ENCODE measurements at regions not wholly inside any gene's neighbourhood (a gene's known extent, or its start where the extent isn't known, plus 50 kb on each side); places are given as distances from the start of the nearest gene placed in this dataset.
"Not testable (repeated sequence)": the region's sequence is repeated elsewhere in the genome, so short reads cannot be mapped to it uniquely, and the experiment has no call there.

DNA sequence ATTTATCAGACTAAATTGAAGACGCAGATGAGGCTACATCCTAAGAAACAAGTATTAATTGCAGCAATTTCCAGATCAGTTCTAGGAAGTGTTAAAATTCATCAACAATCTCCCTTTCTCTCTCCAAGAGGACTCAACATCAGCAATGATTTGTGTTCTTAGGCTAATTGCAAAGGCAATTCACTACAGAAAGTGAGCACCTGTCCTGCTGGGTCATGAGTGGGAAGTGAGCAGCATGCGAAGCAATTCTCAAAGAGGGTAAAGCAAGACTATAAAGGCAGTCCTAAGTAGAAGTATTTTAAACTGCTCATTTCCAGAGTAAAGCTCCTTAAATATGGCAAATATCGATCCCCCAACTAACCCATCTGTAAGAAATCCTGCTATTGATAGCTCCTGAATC lies 1191.0 kb upstream of the ALCAM start:
- no peak overlapping the region for H3K4me3 ChIP-seq (ENCODE audit: low read depth, low read length)

DNA sequence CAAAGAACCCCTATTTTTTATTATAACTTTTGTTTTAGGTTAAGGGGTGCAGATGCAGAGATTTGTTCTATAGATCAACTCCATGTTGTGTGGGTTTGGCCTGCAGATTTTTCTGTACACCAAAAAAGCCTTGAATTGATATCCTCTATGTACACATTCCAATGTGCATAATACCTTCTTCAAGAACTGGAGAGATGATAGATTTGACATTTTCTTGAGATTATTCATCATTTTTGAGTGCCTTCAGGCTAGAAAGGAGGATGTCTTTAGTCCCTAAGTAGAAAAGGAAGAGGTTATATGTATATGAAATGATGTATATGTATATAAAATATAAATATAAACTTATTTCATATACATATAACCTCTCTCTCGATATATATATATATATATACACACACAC lies 1190.0 kb upstream of the ALCAM start:
- no peak overlapping the region for H3K4me3 ChIP-seq (ENCODE audit: low read depth, low read length)

DNA sequence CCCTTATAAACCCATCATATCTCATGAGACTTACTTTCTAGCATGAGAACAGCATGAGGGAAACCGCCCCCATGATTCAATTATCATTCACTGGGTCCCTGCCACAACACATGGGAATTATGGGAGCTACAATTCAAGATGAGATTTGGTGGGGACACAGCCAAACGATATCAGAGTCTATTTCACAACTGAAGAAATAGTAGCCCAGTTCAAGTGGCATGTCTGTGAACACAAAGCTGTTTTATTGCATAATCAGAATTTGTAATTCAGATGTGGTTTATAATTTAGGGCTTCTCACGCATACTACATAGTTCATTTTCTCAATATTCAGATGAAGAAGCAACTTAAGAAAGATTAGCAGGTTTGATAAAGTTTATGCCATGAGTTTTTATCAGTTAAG lies 1188.0 kb upstream of the ALCAM start:
- H3K4me3 ChIP-seq (ENCODE audit: low read depth, low read length), result no peak overlapping the region

DNA sequence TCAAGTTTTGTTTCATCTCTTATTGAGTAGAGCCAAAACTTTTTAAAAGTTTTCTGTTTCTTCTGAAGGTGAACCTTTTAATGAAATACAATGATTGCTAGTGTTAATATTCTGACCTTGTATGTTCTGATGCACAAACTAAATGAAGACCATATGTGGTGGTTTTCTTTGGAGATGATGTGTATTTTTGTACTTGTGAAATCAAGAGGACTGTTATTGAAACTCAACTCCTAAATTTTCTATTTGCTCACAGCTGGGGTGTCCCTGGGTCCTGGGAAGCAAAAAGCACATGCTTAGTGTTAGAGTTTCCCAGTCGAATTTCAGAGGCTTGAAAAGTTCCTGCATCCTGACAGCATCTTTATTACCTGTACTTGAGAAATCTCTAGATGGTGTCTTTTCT lies 1185.8 kb upstream of the ALCAM start:
- H3K4me3 ChIP-seq (ENCODE audit: low read depth, low read length), result no peak overlapping the region

DNA sequence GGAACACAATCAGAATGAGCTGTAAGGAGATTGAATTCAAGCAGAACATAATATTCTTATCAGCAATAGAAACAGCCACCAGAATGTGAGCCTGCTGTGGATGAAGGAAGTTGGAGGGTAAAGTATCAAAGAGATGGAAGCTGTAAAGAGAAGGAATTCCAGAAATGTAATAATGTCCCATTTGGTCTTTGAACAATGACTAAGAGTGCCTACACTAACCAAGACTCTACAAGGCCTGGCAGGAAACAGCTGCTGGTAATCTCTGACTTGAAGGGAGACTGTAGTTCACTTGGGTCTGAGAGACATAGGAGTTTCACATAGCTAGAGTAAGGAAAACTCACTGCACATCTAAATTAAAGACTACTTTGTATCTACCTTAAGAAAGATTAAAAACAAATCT lies 1176.0 kb upstream of the ALCAM start:
- no peak overlapping the region for H3K4me3 ChIP-seq (ENCODE audit: low read depth, low read length)

DNA sequence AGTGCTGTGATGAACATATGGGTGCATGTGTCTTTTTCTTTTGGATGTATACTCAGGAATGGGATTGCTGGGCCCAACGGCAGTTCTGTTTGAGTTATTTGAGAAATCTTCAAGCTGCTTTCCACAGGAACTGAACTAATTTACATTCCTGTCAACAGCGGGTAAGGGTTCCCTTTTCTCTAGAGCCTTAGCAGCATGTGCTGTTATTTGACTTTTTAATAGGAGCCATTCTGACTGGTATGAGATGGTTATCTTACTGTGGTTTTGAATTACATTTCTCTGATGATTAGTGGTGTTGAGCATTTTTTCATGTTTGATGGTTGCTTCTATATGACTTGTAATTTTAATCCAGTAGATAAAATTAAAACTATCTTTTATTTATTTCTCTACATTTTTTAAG lies 1168.6 kb upstream of the ALCAM start:
- no peak overlapping the region for H3K4me3 ChIP-seq (ENCODE audit: low read depth, low read length)

DNA sequence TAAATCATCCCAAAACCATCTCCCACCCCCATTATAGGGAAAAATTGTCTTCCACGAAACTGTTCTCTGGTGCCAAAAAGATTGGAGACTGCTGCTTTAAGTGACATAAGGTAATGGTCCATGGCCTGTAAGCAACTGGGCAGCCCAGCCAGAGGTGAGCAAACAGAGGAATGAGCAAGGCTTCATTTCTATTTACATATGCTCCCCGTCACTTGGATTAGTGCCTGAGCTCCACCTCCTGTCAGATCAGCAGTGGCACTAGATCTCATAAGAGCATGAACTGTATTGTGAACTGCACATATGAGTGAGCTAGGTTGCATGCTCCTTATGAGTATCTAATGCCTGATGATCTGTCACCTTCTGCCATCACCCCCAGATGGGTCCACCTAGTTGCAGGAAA lies 1159.8 kb upstream of the ALCAM start:
- no peak overlapping the region for H3K4me3 ChIP-seq (ENCODE audit: low read depth, low read length)

DNA sequence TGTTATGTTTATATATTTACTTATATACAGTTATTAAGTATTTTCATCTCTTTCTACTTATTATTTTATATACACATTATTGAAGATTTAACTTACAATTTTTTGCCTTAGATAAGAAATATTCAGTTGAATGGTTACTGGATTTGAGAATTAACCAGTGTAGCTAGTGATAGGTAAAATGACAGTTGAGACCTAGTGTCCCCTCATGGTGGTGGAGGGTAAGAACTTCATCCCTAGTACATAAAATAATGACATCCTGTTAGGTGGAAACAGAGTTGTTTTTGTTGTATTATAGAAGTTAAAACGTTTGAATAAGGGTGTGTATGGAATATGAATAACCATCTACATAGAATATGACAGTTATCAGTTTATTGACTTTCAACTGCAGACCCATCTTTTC lies 1152.4 kb upstream of the ALCAM start:
- no peak overlapping the region for H3K4me3 ChIP-seq (ENCODE audit: low read depth, low read length)

DNA sequence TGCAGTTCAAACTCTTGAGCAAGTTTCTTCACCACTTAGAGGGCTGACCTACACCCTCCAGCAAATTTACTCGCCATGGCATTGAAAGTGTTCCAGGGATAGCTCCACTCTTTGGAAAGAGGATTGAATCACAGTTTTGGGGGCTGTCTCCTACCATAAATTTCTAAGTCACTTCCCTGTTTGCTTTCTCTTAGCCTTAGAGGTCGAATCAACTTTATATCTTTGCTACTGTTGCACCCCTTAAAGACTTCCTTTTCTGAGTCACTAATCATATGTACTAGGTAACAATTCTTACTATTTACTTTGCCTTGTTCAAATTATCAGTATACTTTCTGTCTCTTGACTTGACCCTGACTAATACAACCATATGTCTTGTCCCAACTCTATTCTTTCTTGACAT lies 1151.8 kb upstream of the ALCAM start:
- no peak overlapping the region for H3K4me3 ChIP-seq (ENCODE audit: low read depth, low read length)

DNA sequence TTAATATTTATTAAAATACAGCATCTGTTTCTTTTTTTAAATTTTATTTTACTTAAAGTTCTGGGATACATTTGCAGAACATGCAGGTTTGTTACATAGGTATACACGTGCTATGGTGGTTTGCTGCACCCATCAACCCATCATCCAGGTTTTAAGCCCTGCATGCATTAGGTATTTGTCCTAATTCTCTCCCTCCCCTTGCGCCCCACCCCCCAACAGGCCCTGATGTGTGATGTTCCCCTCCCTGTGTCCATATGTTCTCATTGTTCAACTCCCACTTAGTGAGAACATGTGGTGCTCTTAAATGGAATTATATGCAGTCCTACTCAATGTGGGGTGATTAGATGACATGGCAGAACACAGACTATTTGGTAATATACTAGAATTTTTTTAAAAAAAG lies 1147.7 kb upstream of the ALCAM start:
- not testable (repeated sequence) for H3K4me3 ChIP-seq (ENCODE audit: low read depth, low read length)

DNA sequence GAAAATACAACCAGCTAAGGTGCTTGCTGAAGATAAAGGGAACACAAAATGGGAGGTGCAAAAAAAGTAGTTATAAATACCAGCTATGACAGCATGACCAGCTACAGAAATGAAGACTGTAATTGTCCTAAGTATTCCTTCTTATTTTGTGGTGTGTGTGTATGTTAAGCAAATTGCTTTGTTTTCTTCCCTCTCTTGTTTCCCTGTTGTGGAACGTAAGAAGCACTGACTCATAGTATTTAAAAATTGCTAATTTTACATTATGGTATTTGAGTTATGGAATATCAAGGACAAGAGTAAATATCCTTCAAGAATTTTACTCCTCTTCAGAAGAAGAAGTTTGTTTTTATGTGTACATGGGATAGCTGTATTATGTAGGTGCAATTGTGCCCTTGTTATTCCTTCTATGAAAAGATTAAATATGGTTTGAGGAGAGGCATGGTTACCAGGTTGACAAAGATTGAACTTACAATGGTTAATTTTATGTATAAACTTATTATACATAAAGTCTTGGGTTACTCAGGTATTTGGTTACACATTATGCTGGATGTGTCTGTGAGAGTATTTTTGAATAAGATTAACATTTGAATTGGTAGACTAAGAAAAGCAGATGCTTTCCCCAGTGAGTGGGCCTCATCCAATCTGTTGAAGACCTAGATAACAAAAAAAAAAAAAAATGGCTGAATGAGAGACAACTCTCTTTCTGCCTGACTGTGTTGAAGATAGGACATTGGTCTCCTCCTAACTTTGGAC lies 1132.1 kb upstream of the ALCAM start:
- H3K4me3 ChIP-seq (ENCODE audit: low read depth, low read length), result no peak overlapping the region

DNA sequence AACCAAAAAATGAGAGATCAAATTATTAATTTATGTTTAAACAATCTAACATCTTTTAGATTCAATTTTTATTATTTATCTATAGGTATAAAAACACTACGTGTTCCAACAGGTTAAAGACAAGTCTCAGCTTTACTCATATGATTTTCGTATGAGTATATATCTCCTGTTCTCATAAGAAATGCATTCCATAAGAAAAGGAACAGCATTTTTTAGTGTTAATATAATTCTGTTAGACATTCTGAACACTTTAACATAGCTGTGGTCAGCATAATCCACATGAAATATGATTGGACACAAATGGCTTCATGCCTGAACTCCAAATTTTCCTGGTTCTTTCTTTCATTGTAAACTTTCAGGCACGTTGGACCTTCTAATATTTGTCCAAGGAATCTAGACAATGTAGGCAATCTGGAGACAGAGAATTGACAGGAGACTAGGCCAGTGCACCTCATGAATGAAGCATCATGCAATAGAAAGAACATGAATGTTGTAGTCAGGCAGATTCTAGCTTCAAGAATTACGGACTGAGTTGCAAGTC lies 1122.0 kb upstream of the ALCAM start:
- no peak overlapping the region for H3K4me3 ChIP-seq (ENCODE audit: low read depth, low read length)

DNA sequence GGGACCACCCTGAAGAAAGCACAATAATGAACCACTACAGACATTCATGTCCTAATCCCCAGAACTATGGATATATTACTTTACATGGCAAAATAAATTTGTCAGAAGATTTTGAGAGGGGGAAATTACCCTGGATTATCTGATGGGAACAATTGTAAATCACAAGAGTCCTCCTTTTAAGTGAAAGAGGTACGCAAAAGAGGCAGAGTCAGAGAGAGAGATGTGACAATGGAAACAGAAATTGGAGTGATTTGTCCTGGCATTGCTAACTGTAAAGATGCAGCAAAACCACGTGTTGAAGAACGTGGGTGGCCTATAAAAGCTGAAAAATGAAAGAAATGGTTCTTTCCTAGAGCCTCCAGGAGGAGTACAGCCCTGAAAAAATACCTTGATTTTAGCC lies 1121.4 kb upstream of the ALCAM start:
- H3K4me3 ChIP-seq (ENCODE audit: low read depth, low read length), result no peak overlapping the region

DNA sequence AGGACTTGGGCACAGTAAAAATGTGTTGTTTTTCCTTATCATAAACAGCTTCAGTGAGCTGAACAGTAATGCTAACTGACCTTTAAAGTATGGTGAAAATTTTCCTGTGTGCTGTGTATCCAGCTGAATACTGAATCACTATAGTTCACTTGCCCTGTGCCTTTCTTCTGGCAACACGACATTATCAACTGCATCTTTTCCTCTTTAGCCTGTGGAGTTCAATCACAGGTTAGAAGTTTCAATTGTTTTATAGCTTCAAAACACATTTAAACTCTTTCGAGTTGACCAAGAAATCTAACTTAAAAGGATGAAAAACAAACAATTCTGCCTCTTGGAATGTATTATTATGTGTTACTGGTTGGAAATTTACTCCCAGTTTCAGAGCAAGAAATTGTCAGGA lies 1120.7 kb upstream of the ALCAM start:
- H3K4me3 ChIP-seq (ENCODE audit: low read depth, low read length), result no peak overlapping the region

DNA sequence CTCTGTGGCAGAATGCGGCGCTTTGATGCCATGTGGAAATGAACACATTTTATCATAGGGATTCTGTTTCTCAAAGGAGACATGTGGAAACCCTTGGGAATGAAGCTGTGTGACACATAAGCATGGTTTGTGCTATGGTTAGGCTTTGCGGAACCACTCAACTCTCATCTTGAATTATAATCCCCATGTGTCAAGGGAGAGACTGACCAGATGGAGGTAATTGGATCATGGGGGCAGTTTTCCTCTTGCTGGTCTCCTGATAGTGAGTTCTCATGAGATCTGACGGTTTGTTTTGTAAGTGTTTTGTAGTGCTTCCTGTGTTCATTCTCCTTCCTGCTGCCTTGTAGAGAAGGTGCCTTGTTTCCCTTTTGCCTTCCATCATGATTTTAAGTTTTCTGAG lies 1109.2 kb upstream of the ALCAM start:
- H3K4me3 ChIP-seq (ENCODE audit: low read depth, low read length), result no peak overlapping the region

DNA sequence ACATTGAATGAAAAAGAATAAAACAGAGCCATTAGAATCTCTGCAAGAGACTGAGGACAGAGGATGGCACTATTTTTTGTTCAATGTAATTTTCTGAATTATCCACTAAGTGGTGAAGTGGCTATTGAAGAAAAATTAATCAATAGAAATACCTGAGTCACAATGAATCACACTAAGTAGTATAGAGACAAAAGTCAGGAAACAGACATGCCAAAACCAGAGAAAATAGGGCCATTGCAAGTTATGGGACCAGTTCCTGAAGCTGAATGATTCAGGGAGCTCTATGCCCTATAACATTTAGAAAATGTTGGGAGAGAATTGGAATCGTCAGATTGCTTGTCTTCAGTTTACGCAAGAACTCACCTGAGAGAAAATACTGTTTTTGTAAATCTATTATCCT lies 1103.2 kb upstream of the ALCAM start:
- no peak overlapping the region for H3K4me3 ChIP-seq (ENCODE audit: low read depth, low read length)

DNA sequence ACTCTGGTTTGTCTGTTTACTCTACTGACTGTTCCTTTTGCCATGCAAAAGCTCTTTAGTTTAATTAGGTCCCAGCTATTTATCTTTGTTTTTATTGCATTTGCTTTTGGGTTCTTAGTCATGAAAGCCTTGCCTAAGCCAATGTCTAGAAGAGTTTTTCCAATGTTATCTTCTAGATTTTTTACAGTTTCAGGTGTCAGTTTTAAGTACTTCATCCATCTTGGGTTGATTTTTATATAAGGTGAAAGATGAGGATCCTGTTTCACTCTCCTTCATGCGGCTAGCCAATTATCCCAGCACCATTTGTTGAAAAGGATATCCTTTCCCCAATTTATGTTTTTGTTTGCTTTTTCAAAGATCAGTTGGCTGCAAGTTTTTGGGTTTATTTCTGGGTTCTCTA lies 1100.5 kb upstream of the ALCAM start:
- H3K4me3 ChIP-seq (ENCODE audit: low read depth, low read length), result not testable (repeated sequence)

DNA sequence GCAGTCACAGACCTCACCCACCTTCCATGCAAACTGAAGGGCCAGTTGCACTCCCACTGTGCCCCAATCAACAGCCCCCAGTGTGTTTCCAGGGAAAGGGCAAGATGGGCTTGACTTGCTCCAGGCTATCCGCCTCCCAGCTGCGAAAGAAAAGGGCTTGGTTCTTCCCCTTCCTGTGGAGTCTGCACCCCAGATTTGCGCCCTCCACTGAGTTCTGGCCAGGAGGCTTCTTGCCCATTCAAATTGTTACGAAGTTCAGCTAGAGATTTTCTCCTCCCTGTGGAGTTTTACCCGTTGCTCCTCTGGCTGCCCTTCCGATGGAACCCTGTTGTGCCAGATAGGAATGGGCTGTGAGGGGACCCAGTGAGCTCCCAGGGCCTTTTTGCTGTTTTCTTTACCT lies 1096.9 kb upstream of the ALCAM start:
- H3K4me3 ChIP-seq (ENCODE audit: low read depth, low read length), result no peak overlapping the region

DNA sequence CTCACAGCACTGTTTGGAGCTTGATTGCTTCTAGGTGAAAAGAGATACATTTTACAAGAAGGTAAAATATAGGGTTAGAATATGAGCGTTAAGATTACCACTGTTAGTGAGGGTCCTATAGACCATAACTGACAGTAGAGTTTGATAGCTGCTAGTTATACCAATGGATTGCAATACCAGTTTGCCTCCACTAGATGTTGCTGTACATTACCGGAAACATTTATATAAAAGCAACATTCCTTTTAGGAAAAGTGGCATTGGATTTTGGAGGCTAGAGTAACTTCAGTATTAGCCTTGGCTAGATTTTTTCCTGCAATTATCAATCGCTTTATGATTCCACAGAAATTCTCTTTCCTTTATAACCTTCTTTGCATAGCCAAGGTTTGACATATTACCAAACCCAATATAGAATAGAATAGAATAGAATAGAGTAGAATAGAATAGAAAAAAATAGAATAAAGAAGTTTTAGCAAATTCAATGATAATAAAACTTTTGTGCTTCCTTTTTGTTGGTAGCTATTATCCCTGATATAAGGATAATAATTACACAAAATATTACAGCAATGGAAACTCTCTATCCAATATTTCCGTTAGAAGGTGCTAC lies 1093.6 kb upstream of the ALCAM start:
- H3K4me3 ChIP-seq (ENCODE audit: low read depth, low read length), result no peak overlapping the region

DNA sequence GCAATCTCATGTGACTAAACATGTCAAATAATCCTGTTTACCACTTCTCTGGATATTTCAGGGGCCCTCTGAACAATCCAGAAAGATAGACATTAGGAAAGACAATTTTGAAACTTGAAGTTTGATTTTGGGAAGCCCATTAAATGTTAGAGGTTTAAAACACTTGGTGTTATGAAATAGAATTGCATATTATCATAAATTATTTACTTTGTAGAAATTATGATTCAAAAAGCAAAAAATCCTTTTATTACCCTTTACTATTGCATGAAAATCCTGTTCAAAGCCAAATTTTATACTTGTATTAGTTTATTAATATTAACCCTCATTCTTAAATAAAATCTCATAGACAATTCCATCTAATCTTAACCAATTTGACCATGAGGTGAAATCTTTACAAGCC lies 1091.5 kb upstream of the ALCAM start:
- no peak overlapping the region for H3K4me3 ChIP-seq (ENCODE audit: low read depth, low read length)

DNA sequence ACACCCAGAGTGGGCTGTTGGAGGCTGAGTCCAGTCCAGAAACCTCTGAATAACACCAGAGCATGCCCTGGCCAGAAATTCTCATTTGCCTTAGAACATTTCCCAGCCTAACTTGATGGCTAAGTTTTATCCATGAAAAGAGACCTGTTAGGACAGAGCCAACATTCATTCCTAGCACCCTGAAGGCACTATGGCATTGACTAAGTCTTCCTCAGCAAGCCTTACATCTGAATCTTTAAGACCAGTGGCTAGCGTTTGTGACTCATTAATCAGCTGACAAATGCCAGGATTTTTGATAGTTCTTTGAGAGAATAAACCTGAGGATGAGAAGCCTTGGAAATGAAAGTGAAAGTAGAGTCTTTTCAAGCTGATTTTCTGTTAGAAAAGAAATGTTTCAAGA lies 1087.1 kb upstream of the ALCAM start:
- H3K4me3 ChIP-seq (ENCODE audit: low read depth, low read length), result no peak overlapping the region

DNA sequence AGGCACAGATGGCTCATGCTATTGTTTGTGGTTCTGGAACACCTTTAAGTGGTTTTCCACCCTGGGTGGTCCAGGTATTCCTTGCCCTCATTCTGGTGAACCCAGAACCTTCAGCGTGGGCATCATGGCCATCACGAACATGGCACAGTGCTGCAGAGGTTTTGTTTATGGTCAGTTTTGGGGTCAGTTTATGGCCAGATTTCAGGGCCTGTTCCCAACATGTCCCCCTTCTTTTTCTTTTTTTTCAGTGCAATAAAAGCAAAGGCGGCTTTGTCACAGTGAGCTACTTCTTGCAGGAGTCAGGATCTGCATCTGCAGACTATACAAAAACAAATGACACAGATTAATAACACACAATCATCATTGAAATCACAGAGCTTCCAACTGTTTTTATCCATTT lies 1085.0 kb upstream of the ALCAM start:
- no peak overlapping the region for H3K4me3 ChIP-seq (ENCODE audit: low read depth, low read length)

DNA sequence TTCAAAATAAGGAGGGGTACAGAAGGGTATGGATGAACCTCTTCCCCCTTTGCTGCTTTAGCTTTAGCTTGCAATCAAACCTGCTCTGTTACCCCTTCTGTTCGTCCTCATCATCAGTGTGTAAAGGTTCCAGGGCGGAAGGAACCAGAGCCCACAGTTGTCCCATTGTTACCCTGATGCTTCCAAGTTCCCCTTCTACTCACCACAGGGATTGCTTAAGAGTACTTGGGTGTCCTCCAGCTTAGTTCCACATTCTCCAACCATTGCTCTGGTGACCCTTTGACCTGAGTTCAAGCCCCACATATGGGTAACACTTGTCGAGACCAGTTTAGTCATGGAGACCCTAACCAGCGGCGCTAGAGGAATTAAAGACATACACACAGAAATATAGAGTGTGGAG lies 1080.1 kb upstream of the ALCAM start:
- no peak overlapping the region for H3K4me3 ChIP-seq (ENCODE audit: low read depth, low read length)
